ENCODE measurements at regions not wholly inside any gene's neighbourhood (a gene's known extent, or its start where the extent isn't known, plus 50 kb on each side); places are given as distances from the start of the nearest gene placed in this dataset.
A peak's percentile ranks its signal among the peaks of the same experiment; 100 is the strongest.

DNA sequence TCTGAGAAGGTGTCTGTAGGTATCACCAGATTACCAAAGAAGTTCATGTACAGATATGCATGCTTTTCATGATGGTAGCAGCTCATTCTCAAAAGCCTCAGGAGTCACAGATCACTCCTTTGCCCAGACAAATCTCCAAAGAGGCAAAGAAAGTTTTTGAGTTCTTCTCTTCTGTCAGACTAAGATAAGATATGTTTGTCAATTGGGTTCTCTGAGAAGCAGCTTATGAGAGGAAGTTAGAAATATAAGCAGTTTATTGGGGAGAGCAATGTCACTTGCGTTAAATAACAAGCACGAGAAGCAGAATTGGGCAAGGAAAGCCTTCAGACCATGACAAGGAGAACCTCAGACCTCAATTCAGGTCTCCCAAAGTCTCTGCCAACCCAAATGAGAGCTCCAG lies 219.2 kb upstream of the KLF4 start:
- Histone ChIP-seq H2AK5ac (ENCODE audit: low read depth, low read length) (peak overlapping the region; percentile 83; the same call in 1 of the 2 replicates), H3K27me3 (ENCODE audit: control insufficient read depth, insufficient read depth, low read length) (no peaks in the 10 kb centered on the region; the same call in 1 of the 2 replicates), H3K4me3 (ENCODE audit: insufficient read depth, low read depth, low read length) (no peak overlapping the region), H3K9me1 (ENCODE audit: insufficient read depth, low read length) (peaks cover 7% of the 10 kb centered on the region; the same call in 1 of the 2 replicates), H3K56ac (ENCODE audit: extremely low read depth, insufficient read depth, low read length) (no peak overlapping the region), H4K91ac (ENCODE audit: insufficient read depth, low read depth, low read length) (no peak overlapping the region; the same call in 1 of the 2 replicates), H3K4ac (ENCODE audit: low read depth, low read length) (peak overlapping the region; percentile 51; the same call in 1 of the 2 replicates), H4K20me1 (ENCODE audit: insufficient read depth, low read length) (no peaks in the 10 kb centered on the region), H3K9ac (ENCODE audit: low read depth, low read length) (no peak overlapping the region), H4K8ac (ENCODE audit: low read depth in 2 of 2, low read length in 2 of 2) (no peak overlapping the region), H2BK15ac (ENCODE audit: low read depth, low read length) (peak overlapping the region; percentile 30; the same call in 1 of the 3 replicates), H2BK120ac (ENCODE audit: low read depth, low read length) (no peak overlapping the region; the same call in 1 of the 2 replicates), H3K14ac (replicated peaks; ENCODE audit: low read depth, low read length) (no peak overlapping the region), H3K79me1 (ENCODE audit: low read depth in 1 of 2, low read length in 2 of 2) (no peaks in the 10 kb centered on the region), H3K4me1 (ENCODE audit: control insufficient read depth, insufficient read depth, low read length) (peaks cover 12% of the 10 kb centered on the region), H2AK9ac (replicated peaks; ENCODE audit: low read depth, low read length, poor library complexity) (no peak overlapping the region), H4K5ac (ENCODE audit: low read depth, low read length) (no peak overlapping the region), H3K18ac (ENCODE audit: low read depth, low read length) (no peak overlapping the region; the same call in 1 of the 2 replicates), H2AFZ (replicated peaks; ENCODE audit: low read length, poor library complexity) (no peak overlapping the region), H3K36me3 (ENCODE audit: control insufficient read depth, insufficient read depth, low read length) (no peaks in the 10 kb centered on the region), H2BK20ac (ENCODE audit: low read depth, low read length) (0 out of 2 replicates have a peak overlapping the region, but pooled peaks have one; percentile 40), H2BK5ac (ENCODE audit: low read depth, low read length, poor library complexity, severe bottlenecking) (no peak overlapping the region), H3K4me2 (ENCODE audit: low read depth, low read length) (no peak overlapping the region), H3K9me3 (ENCODE audit: control insufficient read depth, insufficient read depth, low read length) (no peaks in the 10 kb centered on the region; the same call in 1 of the 2 replicates), H3K27ac (ENCODE audit: insufficient read depth, low read length) (no peak overlapping the region), H3K23ac (ENCODE audit: low read depth, low read length) (no peak overlapping the region)
- ChIA-PET CTCF (interaction anchor here (0.7 kb wide), 1 partner anchor 433 kb away, joined by 4 read pairs; no protein-coding TSS in a partner anchor), POLR2A (ENCODE audit: unreplicated experiment) (no interaction called here)
- DNase-seq (no peak), ATAC-seq (ENCODE audit: low read depth) (no peak)
- TF ChIP-seq NFE2L2 (IDR thresholded peaks at IDR 0.05; ENCODE audit: low read depth, low read length) (no peak), MAFK (IDR thresholded peaks at IDR 0.05; ENCODE audit: low read depth, low read length) (no peak), BHLHE40 (IDR thresholded peaks at IDR 0.05; ENCODE audit: low read depth, low read length) (no peak), RCOR1 (IDR thresholded peaks at IDR 0.05; ENCODE audit: insufficient replicate concordance, low read length) (no peak), MXI1 (IDR thresholded peaks at IDR 0.05; ENCODE audit: borderline replicate concordance, low read depth, low read length) (no peak), MAZ (IDR thresholded peaks at IDR 0.05; ENCODE audit: borderline replicate concordance, low read depth, low read length) (no peak), POLR2A (IDR thresholded peaks at IDR 0.05; ENCODE audit: low read depth, low read length) (no peak), RFX5 (IDR thresholded peaks at IDR 0.05; ENCODE audit: low read depth, low read length) (no peak), SMC3 (IDR thresholded peaks at IDR 0.05; ENCODE audit: low read depth, low read length) (no peak), RAD21 (IDR thresholded peaks at IDR 0.05; ENCODE audit: low read length) (no peak)
- TF ChIP-seq, protein P1, sequence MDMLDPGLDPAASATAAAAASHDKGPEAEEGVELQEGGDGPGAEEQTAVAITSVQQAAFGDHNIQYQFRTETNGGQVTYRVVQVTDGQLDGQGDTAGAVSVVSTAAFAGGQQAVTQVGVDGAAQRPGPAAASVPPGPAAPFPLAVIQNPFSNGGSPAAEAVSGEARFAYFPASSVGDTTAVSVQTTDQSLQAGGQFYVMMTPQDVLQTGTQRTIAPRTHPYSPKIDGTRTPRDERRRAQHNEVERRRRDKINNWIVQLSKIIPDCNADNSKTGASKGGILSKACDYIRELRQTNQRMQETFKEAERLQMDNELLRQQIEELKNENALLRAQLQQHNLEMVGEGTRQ (IDR thresholded peaks at IDR 0.05; ENCODE audit: low read depth, low read length) = no peak
- TF ChIP-seq, protein P2, sequence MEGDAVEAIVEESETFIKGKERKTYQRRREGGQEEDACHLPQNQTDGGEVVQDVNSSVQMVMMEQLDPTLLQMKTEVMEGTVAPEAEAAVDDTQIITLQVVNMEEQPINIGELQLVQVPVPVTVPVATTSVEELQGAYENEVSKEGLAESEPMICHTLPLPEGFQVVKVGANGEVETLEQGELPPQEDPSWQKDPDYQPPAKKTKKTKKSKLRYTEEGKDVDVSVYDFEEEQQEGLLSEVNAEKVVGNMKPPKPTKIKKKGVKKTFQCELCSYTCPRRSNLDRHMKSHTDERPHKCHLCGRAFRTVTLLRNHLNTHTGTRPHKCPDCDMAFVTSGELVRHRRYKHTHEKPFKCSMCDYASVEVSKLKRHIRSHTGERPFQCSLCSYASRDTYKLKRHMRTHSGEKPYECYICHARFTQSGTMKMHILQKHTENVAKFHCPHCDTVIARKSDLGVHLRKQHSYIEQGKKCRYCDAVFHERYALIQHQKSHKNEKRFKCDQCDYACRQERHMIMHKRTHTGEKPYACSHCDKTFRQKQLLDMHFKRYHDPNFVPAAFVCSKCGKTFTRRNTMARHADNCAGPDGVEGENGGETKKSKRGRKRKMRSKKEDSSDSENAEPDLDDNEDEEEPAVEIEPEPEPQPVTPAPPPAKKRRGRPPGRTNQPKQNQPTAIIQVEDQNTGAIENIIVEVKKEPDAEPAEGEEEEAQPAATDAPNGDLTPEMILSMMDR (conservative IDR thresholded peaks at IDR 0.05; ENCODE audit: low read depth, low read length) = no peak
- TF ChIP-seq, protein P3, sequence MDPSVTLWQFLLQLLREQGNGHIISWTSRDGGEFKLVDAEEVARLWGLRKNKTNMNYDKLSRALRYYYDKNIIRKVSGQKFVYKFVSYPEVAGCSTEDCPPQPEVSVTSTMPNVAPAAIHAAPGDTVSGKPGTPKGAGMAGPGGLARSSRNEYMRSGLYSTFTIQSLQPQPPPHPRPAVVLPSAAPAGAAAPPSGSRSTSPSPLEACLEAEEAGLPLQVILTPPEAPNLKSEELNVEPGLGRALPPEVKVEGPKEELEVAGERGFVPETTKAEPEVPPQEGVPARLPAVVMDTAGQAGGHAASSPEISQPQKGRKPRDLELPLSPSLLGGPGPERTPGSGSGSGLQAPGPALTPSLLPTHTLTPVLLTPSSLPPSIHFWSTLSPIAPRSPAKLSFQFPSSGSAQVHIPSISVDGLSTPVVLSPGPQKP (IDR thresholded peaks at IDR 0.05; ENCODE audit: borderline replicate concordance, low read depth, low read length) = no peak
- in situ Hi-C loops (cut with MboI; ENCODE audit: low sequenced_read_pairs) (no loop called here), dilution Hi-C loops (cut with HindIII; ENCODE audit: low sequenced_read_pairs, unreplicated experiment) (no loop called here), intact Hi-C loops (cut with micrococcal nuclease) (loop anchor here (5.0 to 10.0 kb wide), 2 partner anchors 71 to 856 kb away; no protein-coding TSS in a partner anchor)
- no TSS peak for BruUV-seq (replicated peaks)
- WGBS, 2 experiments (ENCODE audit: extremely low coverage in 2 of 2, insufficient read length in 1 of 2) = 100% methylated on average over 2 of the region's 2 CpGs; no CpG with 5 or more reads in 1 of the 2 experiments
